SK-N-SH (cell line): ENCODE measurements at regions not wholly inside any gene's neighbourhood (a gene's known extent, or its start where the extent isn't known, plus 50 kb on each side); places are given as distances from the start of the nearest gene placed in this dataset.

ENCODE experiments used
- CTCF ChIA-PET: fragments of 300-600, 350-600 bp; formaldehyde crosslinking; extraction: SDS; loops from one replicate; lab custom pipeline; 2021; lab: Yijun Ruan, JAX
- POLR2A ChIA-PET: fragments of 350-600 bp; sonication (Branson Sonifier 250); formaldehyde crosslinking; extraction: SDS; loops from one replicate; lab custom pipeline; 2020; ENCODE audit warnings: antibody characterized with exemption, inconsistent platforms; lab: Yijun Ruan, JAX
- DNase-seq: peaks from one replicate; pipeline ENCODE4 v3.0.0; 2012
- H2AFZ ChIP-seq: fragments of 200-600 bp; sonication (generic); 2 replicates; pipeline ENCODE4 v1.8.1; 2016; ENCODE audit warnings: antibody characterized with exemption, mild to moderate bottlenecking, low read depth
- H3F3A ChIP-seq: fragments of 200-600 bp; sonication (generic); replicated peaks from 2 replicates; pipeline ENCODE3; 2016; ENCODE audit warnings: antibody characterized with exemption, mild to moderate bottlenecking; ENCODE audit not compliant: insufficient read depth
- H3K27ac ChIP-seq, 2 experiments: fragments of 200-500 bp in 1 of 2; fragments of 200-600 bp in 1 of 2; sonication (Bioruptor generic) in 1 of 2; sonication (generic), shearing (Covaris generic) in 1 of 2; 2 replicates each; pipeline versions ENCODE4 v1.5.1 to v1.6.1; 2014 to 2016; ENCODE audit warnings: low read depth in 2 of 2, inconsistent platforms in 1 of 2, low read length in 1 of 2, mild to moderate bottlenecking in 1 of 2, mixed read lengths in 1 of 2
- H3K27me3 ChIP-seq: fragments of 200-600 bp; sonication (generic), shearing (Covaris generic); 2 replicates; pipeline ENCODE4 v1.6.1; 2016; ENCODE audit warnings: mixed run types; ENCODE audit not compliant: insufficient read depth
- H3K36me3 ChIP-seq, 2 experiments: fragments of 200-500 bp in 1 of 2; fragments of 200-600 bp in 1 of 2; sonication (Bioruptor generic) in 1 of 2; sonication (generic) in 1 of 2; replicated peaks in 1 of 2; 2 replicates each; pipeline versions ENCODE3 to v1.5.1; 2014 to 2016; ENCODE audit warnings: low read length in 1 of 2, mild to moderate bottlenecking in 1 of 2; ENCODE audit not compliant: insufficient read depth in 2 of 2, control insufficient read depth in 1 of 2
- H3K4me1 ChIP-seq, 2 experiments: fragments of 200-500 bp in 1 of 2; fragments of 200-600 bp in 1 of 2; sonication (Bioruptor generic) in 1 of 2; sonication (generic), shearing (Covaris generic) in 1 of 2; 2 replicates each; pipeline versions ENCODE4 v1.5.1 to v1.6.1; 2014 to 2016; ENCODE audit warnings: low read depth in 1 of 2, low read length in 1 of 2, mixed run types in 1 of 2; ENCODE audit not compliant: insufficient read depth in 2 of 2, control insufficient read depth in 1 of 2
- H3K4me2 ChIP-seq: fragments of 200-600 bp; sonication (generic), shearing (Covaris generic); 2 replicates; pipeline ENCODE4 v1.6.1; 2017; ENCODE audit warnings: mixed run types
- H3K4me3 ChIP-seq, 2 experiments: fragments of 200-500 bp in 1 of 2; fragments of 200-600 bp in 1 of 2; sonication (Bioruptor generic) in 1 of 2; sonication (generic), shearing (Covaris generic) in 1 of 2; 2 replicates each; pipeline versions ENCODE4 v1.5.1 to v1.8.1; 2014 to 2016; ENCODE audit warnings: low read depth in 2 of 2, inconsistent platforms in 1 of 2, low read length in 1 of 2, mild to moderate bottlenecking in 1 of 2, mixed read lengths in 1 of 2, moderate library complexity in 1 of 2
- H3K79me2 ChIP-seq: fragments of 200-600 bp; sonication (generic); 2 replicates; pipeline ENCODE4 v1.8.1; 2017; ENCODE audit warnings: mild to moderate bottlenecking; ENCODE audit not compliant: insufficient read depth
- H3K9ac ChIP-seq: fragments of 200-600 bp; sonication (generic); 2 replicates; pipeline ENCODE4 v1.6.1; 2017; ENCODE audit warnings: mixed run types
- H3K9me2 ChIP-seq: fragments of 200-600 bp; sonication (generic); 2 replicates; pipeline ENCODE4 v1.6.1; 2017; ENCODE audit warnings: mixed run types
- H3K9me3 ChIP-seq: fragments of 200-600 bp; sonication (generic); 2 replicates; pipeline ENCODE4 v1.6.1; 2017; ENCODE audit warnings: mixed run types, mild to moderate bottlenecking, moderate library complexity
- H4K20me1 ChIP-seq: fragments of 200-600 bp; sonication (generic); 2 replicates; pipeline ENCODE4 v1.6.1; 2017; ENCODE audit warnings: mild to moderate bottlenecking, mixed run types; ENCODE audit not compliant: insufficient read depth
- CHD2 ChIP-seq: fragments of 150-350 bp; IDR thresholded peaks from 2 replicates; pipeline ENCODE4 v1.6.1; 2018; ENCODE audit warnings: low read length; ENCODE audit not compliant: partially characterized antibody
- FOSL2 ChIP-seq: IDR thresholded peaks from 2 replicates; pipeline ENCODE4 v1.4.0; 2012; ENCODE audit warnings: low read depth, mild to moderate bottlenecking, moderate library complexity, borderline replicate concordance
- GABPA ChIP-seq: IDR thresholded peaks from 2 replicates; pipeline ENCODE4 v1.4.0; 2012; ENCODE audit warnings: low read depth, mild to moderate bottlenecking
- JUND ChIP-seq: IDR thresholded peaks from 2 replicates; pipeline ENCODE4 v1.4.0; 2012
- MEF2A ChIP-seq: IDR thresholded peaks from 2 replicates; pipeline ENCODE4 v1.4.0; 2012; ENCODE audit warnings: low read depth, borderline replicate concordance
- MXI1 ChIP-seq: IDR thresholded peaks from 2 replicates; pipeline ENCODE4 v1.6.1; 2012; ENCODE audit warnings: mild to moderate bottlenecking, low read depth, low read length, improper control_type of control experiment
- NRF1 ChIP-seq: IDR thresholded peaks from 2 replicates; pipeline ENCODE4 v1.6.1; 2012; ENCODE audit warnings: low read depth, mild to moderate bottlenecking, low read length
- RAD21 ChIP-seq: IDR thresholded peaks from 2 replicates; pipeline ENCODE4 v1.6.1; 2012; ENCODE audit warnings: mild to moderate bottlenecking, low read length
- SIN3A ChIP-seq: IDR thresholded peaks from 2 replicates; pipeline ENCODE4 v1.6.1; 2012; ENCODE audit warnings: low read depth, mild to moderate bottlenecking, low read length, moderate library complexity, borderline replicate concordance
- TCF12 ChIP-seq: IDR thresholded peaks from 2 replicates; pipeline ENCODE4 v1.4.0; 2012
- TEAD4 ChIP-seq: IDR thresholded peaks from 2 replicates; pipeline ENCODE4 v1.4.0; 2012; ENCODE audit warnings: mild to moderate bottlenecking, borderline replicate concordance; ENCODE audit not compliant: insufficient read depth
- WGBS: methylation state at CpG from one replicate; pipeline ENCODE4 v1.1.6; 2017; ENCODE audit warnings: low lambda C conversion rate; 5-methylcytosine and 5-hydroxymethylcytosine counted together
- TF ChIP-seq, protein P1 (sequence below): fragments of 150-350 bp; IDR thresholded peaks from 2 replicates; pipeline ENCODE4 v1.6.1; 2017; ENCODE audit warnings: antibody characterized with exemption, low read length, low read depth, borderline replicate concordance
- TF ChIP-seq, protein P2 (sequence below): IDR thresholded peaks from 2 replicates; pipeline ENCODE4 v1.4.0; 2012; ENCODE audit warnings: low read depth
- TF ChIP-seq, protein P3 (sequence below): fragments of 200-600 bp; sonication (generic); IDR thresholded peaks from 2 replicates; pipeline ENCODE4 v1.6.1; 2017; ENCODE audit warnings: antibody characterized with exemption, mild to moderate bottlenecking, moderate library complexity
- TF ChIP-seq, protein P4 (sequence below): IDR thresholded peaks from 2 replicates; pipeline ENCODE4 v1.6.1; 2012; ENCODE audit warnings: mild to moderate bottlenecking, low read depth, low read length, moderate library complexity

DNA sequence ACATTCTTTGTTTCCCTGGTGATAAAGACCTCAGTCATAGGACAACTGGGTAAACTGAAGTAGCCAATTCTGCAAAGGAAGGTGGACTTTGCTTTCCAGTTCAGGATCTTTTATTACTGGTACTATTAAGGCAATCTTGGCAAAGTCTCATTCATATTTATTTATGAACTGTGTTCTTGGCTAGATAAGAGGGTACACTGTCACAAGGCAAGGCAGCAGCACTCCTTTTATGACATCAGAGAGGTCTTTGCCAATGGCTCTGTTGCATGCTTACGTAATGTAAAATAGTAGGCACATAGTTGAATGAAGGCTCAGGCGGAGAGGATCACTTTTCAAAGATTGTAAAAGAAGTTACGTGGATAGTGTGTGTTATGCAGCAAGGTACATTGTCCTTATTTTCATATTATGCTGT, 63.7 kb upstream of the PDK4 start:
- WGBS, result 14% methylated on average over 3 of the region's 3 CpGs
- no peak overlapping the region for H3K27ac ChIP-seq
- no peaks in the 10 kb centered on the region for H4K20me1 ChIP-seq
- no peak for TF ChIP-seq MXI1
- TF ChIP-seq, protein P1, sequence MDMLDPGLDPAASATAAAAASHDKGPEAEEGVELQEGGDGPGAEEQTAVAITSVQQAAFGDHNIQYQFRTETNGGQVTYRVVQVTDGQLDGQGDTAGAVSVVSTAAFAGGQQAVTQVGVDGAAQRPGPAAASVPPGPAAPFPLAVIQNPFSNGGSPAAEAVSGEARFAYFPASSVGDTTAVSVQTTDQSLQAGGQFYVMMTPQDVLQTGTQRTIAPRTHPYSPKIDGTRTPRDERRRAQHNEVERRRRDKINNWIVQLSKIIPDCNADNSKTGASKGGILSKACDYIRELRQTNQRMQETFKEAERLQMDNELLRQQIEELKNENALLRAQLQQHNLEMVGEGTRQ, result no peak
- no peak for TF ChIP-seq CHD2
- TF ChIP-seq, protein P2, sequence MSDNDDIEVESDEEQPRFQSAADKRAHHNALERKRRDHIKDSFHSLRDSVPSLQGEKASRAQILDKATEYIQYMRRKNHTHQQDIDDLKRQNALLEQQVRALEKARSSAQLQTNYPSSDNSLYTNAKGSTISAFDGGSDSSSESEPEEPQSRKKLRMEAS, result no peak
- TF ChIP-seq TCF12, result no peak
- no peak for TF ChIP-seq JUND
- no peak for TF ChIP-seq MEF2A
- TF ChIP-seq FOSL2, result no peak
- TF ChIP-seq NRF1, result no peak
- TF ChIP-seq RAD21, result no peak
- no peak for TF ChIP-seq SIN3A
- TF ChIP-seq, protein P3, sequence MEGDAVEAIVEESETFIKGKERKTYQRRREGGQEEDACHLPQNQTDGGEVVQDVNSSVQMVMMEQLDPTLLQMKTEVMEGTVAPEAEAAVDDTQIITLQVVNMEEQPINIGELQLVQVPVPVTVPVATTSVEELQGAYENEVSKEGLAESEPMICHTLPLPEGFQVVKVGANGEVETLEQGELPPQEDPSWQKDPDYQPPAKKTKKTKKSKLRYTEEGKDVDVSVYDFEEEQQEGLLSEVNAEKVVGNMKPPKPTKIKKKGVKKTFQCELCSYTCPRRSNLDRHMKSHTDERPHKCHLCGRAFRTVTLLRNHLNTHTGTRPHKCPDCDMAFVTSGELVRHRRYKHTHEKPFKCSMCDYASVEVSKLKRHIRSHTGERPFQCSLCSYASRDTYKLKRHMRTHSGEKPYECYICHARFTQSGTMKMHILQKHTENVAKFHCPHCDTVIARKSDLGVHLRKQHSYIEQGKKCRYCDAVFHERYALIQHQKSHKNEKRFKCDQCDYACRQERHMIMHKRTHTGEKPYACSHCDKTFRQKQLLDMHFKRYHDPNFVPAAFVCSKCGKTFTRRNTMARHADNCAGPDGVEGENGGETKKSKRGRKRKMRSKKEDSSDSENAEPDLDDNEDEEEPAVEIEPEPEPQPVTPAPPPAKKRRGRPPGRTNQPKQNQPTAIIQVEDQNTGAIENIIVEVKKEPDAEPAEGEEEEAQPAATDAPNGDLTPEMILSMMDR, result no peak
- no peak for TF ChIP-seq TEAD4
- TF ChIP-seq, protein P4, sequence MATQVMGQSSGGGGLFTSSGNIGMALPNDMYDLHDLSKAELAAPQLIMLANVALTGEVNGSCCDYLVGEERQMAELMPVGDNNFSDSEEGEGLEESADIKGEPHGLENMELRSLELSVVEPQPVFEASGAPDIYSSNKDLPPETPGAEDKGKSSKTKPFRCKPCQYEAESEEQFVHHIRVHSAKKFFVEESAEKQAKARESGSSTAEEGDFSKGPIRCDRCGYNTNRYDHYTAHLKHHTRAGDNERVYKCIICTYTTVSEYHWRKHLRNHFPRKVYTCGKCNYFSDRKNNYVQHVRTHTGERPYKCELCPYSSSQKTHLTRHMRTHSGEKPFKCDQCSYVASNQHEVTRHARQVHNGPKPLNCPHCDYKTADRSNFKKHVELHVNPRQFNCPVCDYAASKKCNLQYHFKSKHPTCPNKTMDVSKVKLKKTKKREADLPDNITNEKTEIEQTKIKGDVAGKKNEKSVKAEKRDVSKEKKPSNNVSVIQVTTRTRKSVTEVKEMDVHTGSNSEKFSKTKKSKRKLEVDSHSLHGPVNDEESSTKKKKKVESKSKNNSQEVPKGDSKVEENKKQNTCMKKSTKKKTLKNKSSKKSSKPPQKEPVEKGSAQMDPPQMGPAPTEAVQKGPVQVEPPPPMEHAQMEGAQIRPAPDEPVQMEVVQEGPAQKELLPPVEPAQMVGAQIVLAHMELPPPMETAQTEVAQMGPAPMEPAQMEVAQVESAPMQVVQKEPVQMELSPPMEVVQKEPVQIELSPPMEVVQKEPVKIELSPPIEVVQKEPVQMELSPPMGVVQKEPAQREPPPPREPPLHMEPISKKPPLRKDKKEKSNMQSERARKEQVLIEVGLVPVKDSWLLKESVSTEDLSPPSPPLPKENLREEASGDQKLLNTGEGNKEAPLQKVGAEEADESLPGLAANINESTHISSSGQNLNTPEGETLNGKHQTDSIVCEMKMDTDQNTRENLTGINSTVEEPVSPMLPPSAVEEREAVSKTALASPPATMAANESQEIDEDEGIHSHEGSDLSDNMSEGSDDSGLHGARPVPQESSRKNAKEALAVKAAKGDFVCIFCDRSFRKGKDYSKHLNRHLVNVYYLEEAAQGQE, result no peak
- no peak for TF ChIP-seq GABPA
- H3K9me3 ChIP-seq, result no peaks in the 10 kb centered on the region
- H3K36me3 ChIP-seq, result no peaks in the 10 kb centered on the region
- DNase-seq, result no peak
- H3K4me3 ChIP-seq, result no peak overlapping the region
- H3K4me1 ChIP-seq, result no peaks in the 10 kb centered on the region
- H3K27me3 ChIP-seq, result peaks cover 29% of the 10 kb centered on the region; the same call in 1 of the 2 replicates
- CTCF ChIA-PET, result interaction anchor here (2.5 kb wide), 1 partner anchor 27 kb away, joined by 10 read pairs; no protein-coding TSS in a partner anchor
- no peak overlapping the region for H2AFZ ChIP-seq
- H3K79me2 ChIP-seq, result no peaks in the 10 kb centered on the region
- no peaks in the 10 kb centered on the region for H3F3A ChIP-seq
- no peak overlapping the region for H3K9ac ChIP-seq
- POLR2A ChIA-PET, result no interaction called here
- H3K4me2 ChIP-seq, result no peak overlapping the region
- no peaks in the 10 kb centered on the region for H3K9me2 ChIP-seq
